ENCODE measurements at regions not wholly inside any gene's neighbourhood (a gene's known extent, or its start where the extent isn't known, plus 50 kb on each side); places are given as distances from the start of the nearest gene placed in this dataset.

DNA sequence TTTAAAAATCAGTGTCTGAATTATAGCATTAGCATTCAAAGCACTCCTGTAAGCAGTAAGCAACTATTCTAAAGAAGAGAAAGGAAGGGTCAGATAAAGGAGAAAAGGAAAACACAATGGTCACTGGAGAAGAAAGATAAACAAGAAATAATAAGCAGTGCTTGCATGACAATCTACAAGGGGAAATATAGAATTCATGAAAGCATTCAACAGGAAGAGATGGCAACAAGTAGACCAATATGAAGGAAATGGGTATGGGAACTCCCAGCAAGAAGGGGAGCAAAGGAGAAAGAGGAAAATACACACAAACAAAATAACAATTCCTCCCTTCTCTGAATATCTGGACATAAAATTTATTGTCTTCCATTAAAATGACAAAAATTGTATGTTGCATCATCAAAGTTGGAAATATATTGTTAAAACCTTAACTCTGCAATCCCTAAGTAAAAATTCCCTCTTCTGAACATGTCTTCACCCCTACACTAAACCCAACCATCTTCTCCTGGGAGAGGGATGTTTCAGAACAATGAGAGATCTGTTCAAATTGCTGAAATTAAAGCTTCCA, 206.3 kb upstream of the SAMSN1 start:
- TF ChIP-seq, protein P1, sequence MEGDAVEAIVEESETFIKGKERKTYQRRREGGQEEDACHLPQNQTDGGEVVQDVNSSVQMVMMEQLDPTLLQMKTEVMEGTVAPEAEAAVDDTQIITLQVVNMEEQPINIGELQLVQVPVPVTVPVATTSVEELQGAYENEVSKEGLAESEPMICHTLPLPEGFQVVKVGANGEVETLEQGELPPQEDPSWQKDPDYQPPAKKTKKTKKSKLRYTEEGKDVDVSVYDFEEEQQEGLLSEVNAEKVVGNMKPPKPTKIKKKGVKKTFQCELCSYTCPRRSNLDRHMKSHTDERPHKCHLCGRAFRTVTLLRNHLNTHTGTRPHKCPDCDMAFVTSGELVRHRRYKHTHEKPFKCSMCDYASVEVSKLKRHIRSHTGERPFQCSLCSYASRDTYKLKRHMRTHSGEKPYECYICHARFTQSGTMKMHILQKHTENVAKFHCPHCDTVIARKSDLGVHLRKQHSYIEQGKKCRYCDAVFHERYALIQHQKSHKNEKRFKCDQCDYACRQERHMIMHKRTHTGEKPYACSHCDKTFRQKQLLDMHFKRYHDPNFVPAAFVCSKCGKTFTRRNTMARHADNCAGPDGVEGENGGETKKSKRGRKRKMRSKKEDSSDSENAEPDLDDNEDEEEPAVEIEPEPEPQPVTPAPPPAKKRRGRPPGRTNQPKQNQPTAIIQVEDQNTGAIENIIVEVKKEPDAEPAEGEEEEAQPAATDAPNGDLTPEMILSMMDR (IDR thresholded peaks at IDR 0.05): no peak
- no peak for TF ChIP-seq EP300 (IDR thresholded peaks at IDR 0.05)
- TF ChIP-seq POLR2A (IDR thresholded peaks at IDR 0.05): no peak
- no peak for TF ChIP-seq POLR2AphosphoS5 (IDR thresholded peaks at IDR 0.05)
